B cell (primary cell): ENCODE measurements at regions not wholly inside any gene's neighbourhood (a gene's known extent, or its start where the extent isn't known, plus 50 kb on each side); places are given as distances from the start of the nearest gene placed in this dataset.

Experiments
- ATAC-seq: fragments of 200-7000 bp; cut with Tn5 transposase; one replicate; pipeline ENCODE4 v1.10.0; 2021; ENCODE audit warnings: low read depth, mild to moderate bottlenecking, moderate number of reproducible peaks, moderate library complexity
- CTCF ChIA-PET: fragments of 350-600 bp; sonication (Branson Sonifier 250); formaldehyde crosslinking; loops from one replicate; lab custom pipeline; 2021; ENCODE audit warnings: antibody characterized with exemption, inconsistent platforms; lab: Charles Lee
- POLR2A ChIA-PET: fragments of 350-600 bp; sonication (Branson Sonifier 250); formaldehyde crosslinking; loops from one replicate; lab custom pipeline; 2021; ENCODE audit warnings: antibody characterized with exemption; lab: Charles Lee
- DNase-seq: peaks from one replicate; pipeline ENCODE4 v3.0.0; 2013
- H2AFZ ChIP-seq: 2 replicates; pipeline ENCODE4 v1.6.1; 2012; ENCODE audit warnings: mild to moderate bottlenecking, low read depth, low read length; ENCODE audit not compliant: insufficient read depth, poor library complexity, severe bottlenecking
- H3K27ac ChIP-seq, 2 donors: 1 replicate in 1 of 2; 2 replicates in 1 of 2; pipeline ENCODE4 v1.5.1; 2012 to 2013; ENCODE audit warnings: low read length in 2 of 2, mild to moderate bottlenecking in 2 of 2, moderate library complexity in 1 of 2
- H3K27me3 ChIP-seq, 4 experiments: fragments of 200-600 bp in 1 of 4; sonication (generic) in 1 of 4; replicated peaks in 1 of 4; 1 replicate in 2 of 4; 2 replicates in 2 of 4; pipeline versions ENCODE4 v1.6.1 to v1.7.0; 2013 to 2016; ENCODE audit warnings: low read length in 3 of 4, mild to moderate bottlenecking in 2 of 4, mixed read lengths in 1 of 4, moderate library complexity in 1 of 4; ENCODE audit not compliant: insufficient read depth in 4 of 4, control insufficient read depth in 3 of 4; ENCODE audit errors: control extremely low read depth in 1 of 4
- H3K36me3 ChIP-seq, 2 experiments: replicated peaks in 1 of 2; 1 replicate in 1 of 2; 2 replicates in 1 of 2; pipeline versions ENCODE4 v1.6.1 to v1.7.1; 2013; ENCODE audit warnings: low read length in 1 of 2; ENCODE audit not compliant: insufficient read depth in 2 of 2, control insufficient read depth in 1 of 2; ENCODE audit errors: control extremely low read depth in 1 of 2, extremely low read depth in 1 of 2
- H3K4me1 ChIP-seq, 2 donors: fragments of 200-600 bp in 1 of 2; sonication (generic) in 1 of 2; 1 replicate in 1 of 2; 2 replicates in 1 of 2; pipeline versions ENCODE4 v1.5.1 to v1.6.1; 2013 to 2017; ENCODE audit warnings: low read length in 2 of 2; ENCODE audit not compliant: control insufficient read depth in 2 of 2, insufficient read depth in 2 of 2
- H3K4me2 ChIP-seq: replicated peaks from 2 replicates; pipeline ENCODE3; 2012; ENCODE audit warnings: mild to moderate bottlenecking, low read depth, low read length; ENCODE audit not compliant: poor library complexity, severe bottlenecking
- H3K4me3 ChIP-seq, 5 experiments: fragments of 200-600 bp in 1 of 5; sonication (generic) in 1 of 5; 1 replicate in 3 of 5; 2 replicates in 2 of 5; pipeline versions ENCODE4 v1.5.1 to v1.7.0; 2011 to 2016; ENCODE audit warnings: low read length in 4 of 5, mild to moderate bottlenecking in 4 of 5, low read depth in 2 of 5, control low read depth in 1 of 5, moderate library complexity in 1 of 5; ENCODE audit not compliant: insufficient read depth in 1 of 5; ENCODE audit errors: control extremely low read depth in 1 of 5, extremely low read depth in 1 of 5
- H3K79me2 ChIP-seq: fragments of 200-600 bp; sonication (generic); one replicate; pipeline ENCODE4 v1.6.0; 2016; ENCODE audit warnings: low read length; ENCODE audit not compliant: control insufficient read depth, insufficient read depth
- H3K9ac ChIP-seq: fragments of 200-600 bp; sonication (generic); 2 replicates; pipeline ENCODE4 v1.6.1; 2017; ENCODE audit warnings: mild to moderate bottlenecking, low read length, moderate library complexity
- H3K9me3 ChIP-seq, 3 donors: one replicate each; pipeline versions ENCODE4 v1.6.1 to v1.7.1; 2013; ENCODE audit warnings: low read length in 2 of 3; ENCODE audit not compliant: control insufficient read depth in 2 of 3, insufficient read depth in 1 of 3; ENCODE audit errors: control extremely low read depth in 1 of 3
- H4K20me1 ChIP-seq: 2 replicates; pipeline ENCODE4 v1.6.0; 2012; ENCODE audit warnings: mild to moderate bottlenecking, low read length; ENCODE audit not compliant: insufficient read depth, control insufficient read depth, poor library complexity, severe bottlenecking
- H3K27ac Mint-ChIP-seq: one replicate; pipeline ENCODE4 v1.8.0; 2021; ENCODE audit warnings: mixed read lengths
- H3K27me3 Mint-ChIP-seq: one replicate; pipeline ENCODE4 v1.8.0; 2021; ENCODE audit warnings: mixed read lengths
- H3K4me1 Mint-ChIP-seq: one replicate; pipeline ENCODE4 v1.8.0; 2021; ENCODE audit warnings: mixed read lengths
- H3K4me3 Mint-ChIP-seq: one replicate; pipeline ENCODE4 v1.8.0; 2021; ENCODE audit warnings: mixed read lengths
- H3K9me3 Mint-ChIP-seq: one replicate; pipeline ENCODE4 v1.8.0; 2022; ENCODE audit warnings: mixed read lengths; ENCODE audit not compliant: insufficient read depth
- CTCF ChIP-seq: fragments of 200-600 bp; IDR thresholded peaks from one replicate; pipeline ENCODE4 v1.8.0; 2022; ENCODE audit warnings: antibody characterized with exemption, mild to moderate bottlenecking
- EZH2 ChIP-seq: IDR thresholded peaks from 2 replicates; pipeline ENCODE4 v1.6.1; 2012; ENCODE audit warnings: borderline replicate concordance, low read depth, mild to moderate bottlenecking, moderate library complexity, low read length; ENCODE audit not compliant: insufficient read depth, poor library complexity, severe bottlenecking
- WGBS: methylation state at CpG from one replicate; pipeline ENCODE4 v1.1.5; 2013; ENCODE audit warnings: missing lambda C conversion rate; ENCODE audit not compliant: insufficient coverage; 5-methylcytosine and 5-hydroxymethylcytosine counted together
- intact Hi-C: fragments of 100-400 bp; cut with micrococcal nuclease; formaldehyde crosslinking; loops from one replicate; pipeline ENCODE4 v1.10.0; 2022

GRCh38 chr5:117473165-117473564 lies 898.5 kb upstream of the SEMA6A start:
- Histone ChIP-seq H3K27ac (no peak overlapping the region), H3K36me3 (no peaks in the 10 kb centered on the region), H3K9ac (no peak overlapping the region), H4K20me1 (no peaks in the 10 kb centered on the region), H3K27me3 (no peaks in the 10 kb centered on the region), H3K4me2 (no peak overlapping the region), H3K9me3 (no peaks in the 10 kb centered on the region), H3K79me2 (no peaks in the 10 kb centered on the region), H3K4me3 (no peak overlapping the region), H3K4me1 (no peaks in the 10 kb centered on the region), H2AFZ (no peak overlapping the region)
- ATAC-seq (no peak), DNase-seq (no peak)
- H3K27ac Mint-ChIP-seq: no peak overlapping the region
- TF ChIP-seq EZH2 (no peak), CTCF (no peak)
- no CpG with 5 or more reads among the region's 4 CpGs for WGBS
- POLR2A ChIA-PET: no interaction called here
- H3K9me3 Mint-ChIP-seq: no peaks in the 10 kb centered on the region
- intact Hi-C loops: no loop called here
- no peak overlapping the region for H3K4me3 Mint-ChIP-seq
- H3K27me3 Mint-ChIP-seq: no peaks in the 10 kb centered on the region
- no peaks in the 10 kb centered on the region for H3K4me1 Mint-ChIP-seq
- CTCF ChIA-PET: no interaction called here

- Histone ChIP-seq H3K4me1 (no peaks in the 10 kb centered on the region), H3K27ac (no peak overlapping the region), H4K20me1 (no peaks in the 10 kb centered on the region), H3K79me2 (no peaks in the 10 kb centered on the region), H3K27me3 (no peaks in the 10 kb centered on the region), H3K4me2 (no peak overlapping the region), H3K36me3 (no peaks in the 10 kb centered on the region), H3K4me3 (no peak overlapping the region), H2AFZ (no peak overlapping the region), H3K9me3 (no peaks in the 10 kb centered on the region), H3K9ac (no peak overlapping the region)
- intact Hi-C loops: no loop called here
- H3K9me3 Mint-ChIP-seq: no peaks in the 10 kb centered on the region
- H3K4me1 Mint-ChIP-seq: no peaks in the 10 kb centered on the region
- WGBS: no CpG with 5 or more reads among the region's 3 CpGs
- H3K27ac Mint-ChIP-seq: no peak overlapping the region
- ChIA-PET CTCF (no interaction called here), POLR2A (no interaction called here)
- TF ChIP-seq CTCF (no peak), EZH2 (no peak)
- ATAC-seq (no peak), DNase-seq (no peak)
- no peaks in the 10 kb centered on the region for H3K27me3 Mint-ChIP-seq
- H3K4me3 Mint-ChIP-seq: no peak overlapping the region
These were observed 889.4 kb upstream of the SEMA6A start for GRCh38 chr5:117463881-117464570.
